ENCODE measurements at regions not wholly inside any gene's neighbourhood (a gene's known extent, or its start where the extent isn't known, plus 50 kb on each side); places are given as distances from the start of the nearest gene placed in this dataset.

- FAIRE-seq, result no peak
- no peak for DNase-seq (ENCODE audit: insufficient read length, low spot score)
- TF ChIP-seq TAF1 (IDR thresholded peaks at IDR 0.05; ENCODE audit: low read depth, low read length) (no peak), POLR2A (IDR thresholded peaks at IDR 0.05; ENCODE audit: low read depth, low read length) (no peak), SPI1 (IDR thresholded peaks at IDR 0.05; ENCODE audit: low read depth, low read length) (no peak), POLR2AphosphoS5 (IDR thresholded peaks at IDR 0.05; ENCODE audit: low read depth, low read length) (no peak), PAX5 (IDR thresholded peaks at IDR 0.05; ENCODE audit: insufficient read depth, low read length, severe bottlenecking) (no peak), POU2F2 (IDR thresholded peaks at IDR 0.05; ENCODE audit: low read depth, low read length) (no peak)
These were observed 161.8 kb downstream of the KCTD12 start for GRCh38 chr13:76724421-76724820.

- DNase-seq (ENCODE audit: insufficient read length, low spot score) (no peak), FAIRE-seq (peak; percentile 57)
- TF ChIP-seq PAX5 (IDR thresholded peaks at IDR 0.05; ENCODE audit: insufficient read depth, low read length, severe bottlenecking), result no peak
- no peak for TF ChIP-seq POLR2AphosphoS5 (IDR thresholded peaks at IDR 0.05; ENCODE audit: low read depth, low read length)
- no peak for TF ChIP-seq POLR2A (IDR thresholded peaks at IDR 0.05; ENCODE audit: low read depth, low read length)
- TF ChIP-seq POU2F2 (IDR thresholded peaks at IDR 0.05; ENCODE audit: low read depth, low read length), result no peak
- no peak for TF ChIP-seq TAF1 (IDR thresholded peaks at IDR 0.05; ENCODE audit: low read depth, low read length)
- TF ChIP-seq SPI1 (IDR thresholded peaks at IDR 0.05; ENCODE audit: low read depth, low read length), result no peak
These were observed 162.5 kb downstream of the KCTD12 start for GRCh38 chr13:76723551-76724232.

GRCh38 chr13:76722782-76723181 lies 163.4 kb downstream of the KCTD12 start:
- FAIRE-seq (no peak), DNase-seq (ENCODE audit: insufficient read length, low spot score) (no peak)
- TF ChIP-seq PAX5 (IDR thresholded peaks at IDR 0.05; ENCODE audit: insufficient read depth, low read length, severe bottlenecking) (no peak), TAF1 (IDR thresholded peaks at IDR 0.05; ENCODE audit: low read depth, low read length) (no peak), POLR2AphosphoS5 (IDR thresholded peaks at IDR 0.05; ENCODE audit: low read depth, low read length) (no peak), POLR2A (IDR thresholded peaks at IDR 0.05; ENCODE audit: low read depth, low read length) (no peak), SPI1 (IDR thresholded peaks at IDR 0.05; ENCODE audit: low read depth, low read length) (no peak), POU2F2 (IDR thresholded peaks at IDR 0.05; ENCODE audit: low read depth, low read length) (no peak)

GRCh38 chr13:76720821-76721220 lies 165.4 kb downstream of the KCTD12 start:
- no peak for FAIRE-seq
- DNase-seq (ENCODE audit: insufficient read length, low spot score), result no peak
- TF ChIP-seq TAF1 (IDR thresholded peaks at IDR 0.05; ENCODE audit: low read depth, low read length) (no peak), PAX5 (IDR thresholded peaks at IDR 0.05; ENCODE audit: insufficient read depth, low read length, severe bottlenecking) (no peak), POLR2A (IDR thresholded peaks at IDR 0.05; ENCODE audit: low read depth, low read length) (no peak), POLR2AphosphoS5 (IDR thresholded peaks at IDR 0.05; ENCODE audit: low read depth, low read length) (no peak), POU2F2 (IDR thresholded peaks at IDR 0.05; ENCODE audit: low read depth, low read length) (no peak), SPI1 (IDR thresholded peaks at IDR 0.05; ENCODE audit: low read depth, low read length) (no peak)

- TF ChIP-seq POLR2A (IDR thresholded peaks at IDR 0.05; ENCODE audit: low read depth, low read length) (no peak), TAF1 (IDR thresholded peaks at IDR 0.05; ENCODE audit: low read depth, low read length) (no peak), POU2F2 (IDR thresholded peaks at IDR 0.05; ENCODE audit: low read depth, low read length) (no peak), SPI1 (IDR thresholded peaks at IDR 0.05; ENCODE audit: low read depth, low read length) (no peak), PAX5 (IDR thresholded peaks at IDR 0.05; ENCODE audit: insufficient read depth, low read length, severe bottlenecking) (no peak), POLR2AphosphoS5 (IDR thresholded peaks at IDR 0.05; ENCODE audit: low read depth, low read length) (no peak)
- DNase-seq (ENCODE audit: insufficient read length, low spot score) (no peak), FAIRE-seq (no peak)
These were observed 165.8 kb downstream of the KCTD12 start for GRCh38 chr13:76720416-76720815.

- TF ChIP-seq SPI1 (IDR thresholded peaks at IDR 0.05; ENCODE audit: low read depth, low read length), result no peak
- no peak for TF ChIP-seq TAF1 (IDR thresholded peaks at IDR 0.05; ENCODE audit: low read depth, low read length)
- TF ChIP-seq POLR2AphosphoS5 (IDR thresholded peaks at IDR 0.05; ENCODE audit: low read depth, low read length), result no peak
- TF ChIP-seq POLR2A (IDR thresholded peaks at IDR 0.05; ENCODE audit: low read depth, low read length), result no peak
- no peak for TF ChIP-seq POU2F2 (IDR thresholded peaks at IDR 0.05; ENCODE audit: low read depth, low read length)
- TF ChIP-seq PAX5 (IDR thresholded peaks at IDR 0.05; ENCODE audit: insufficient read depth, low read length, severe bottlenecking), result no peak
- DNase-seq (ENCODE audit: insufficient read length, low spot score) (no peak), FAIRE-seq (no peak)
These were observed 166.2 kb downstream of the KCTD12 start for GRCh38 chr13:76719955-76720354.

GRCh38 chr13:76717092-76717491 lies 169.1 kb downstream of the KCTD12 start:
- TF ChIP-seq SPI1 (IDR thresholded peaks at IDR 0.05; ENCODE audit: low read depth, low read length) (no peak), POU2F2 (IDR thresholded peaks at IDR 0.05; ENCODE audit: low read depth, low read length) (no peak), POLR2AphosphoS5 (IDR thresholded peaks at IDR 0.05; ENCODE audit: low read depth, low read length) (no peak), TAF1 (IDR thresholded peaks at IDR 0.05; ENCODE audit: low read depth, low read length) (no peak), POLR2A (IDR thresholded peaks at IDR 0.05; ENCODE audit: low read depth, low read length) (no peak), PAX5 (IDR thresholded peaks at IDR 0.05; ENCODE audit: insufficient read depth, low read length, severe bottlenecking) (no peak)
- DNase-seq (ENCODE audit: insufficient read length, low spot score) (no peak), FAIRE-seq (no peak)

GRCh38 chr13:76715621-76716020 lies 170.6 kb downstream of the KCTD12 start:
- FAIRE-seq (no peak), DNase-seq (ENCODE audit: insufficient read length, low spot score) (no peak)
- no peak for TF ChIP-seq POU2F2 (IDR thresholded peaks at IDR 0.05; ENCODE audit: low read depth, low read length)
- no peak for TF ChIP-seq PAX5 (IDR thresholded peaks at IDR 0.05; ENCODE audit: insufficient read depth, low read length, severe bottlenecking)
- TF ChIP-seq TAF1 (IDR thresholded peaks at IDR 0.05; ENCODE audit: low read depth, low read length), result no peak
- TF ChIP-seq POLR2AphosphoS5 (IDR thresholded peaks at IDR 0.05; ENCODE audit: low read depth, low read length), result no peak
- no peak for TF ChIP-seq POLR2A (IDR thresholded peaks at IDR 0.05; ENCODE audit: low read depth, low read length)
- no peak for TF ChIP-seq SPI1 (IDR thresholded peaks at IDR 0.05; ENCODE audit: low read depth, low read length)

GRCh38 chr13:76715075-76715474 lies 171.1 kb downstream of the KCTD12 start:
- FAIRE-seq, result no peak
- TF ChIP-seq POU2F2 (IDR thresholded peaks at IDR 0.05; ENCODE audit: low read depth, low read length) (no peak), SPI1 (IDR thresholded peaks at IDR 0.05; ENCODE audit: low read depth, low read length) (no peak), POLR2A (IDR thresholded peaks at IDR 0.05; ENCODE audit: low read depth, low read length) (no peak), PAX5 (IDR thresholded peaks at IDR 0.05; ENCODE audit: insufficient read depth, low read length, severe bottlenecking) (no peak), TAF1 (IDR thresholded peaks at IDR 0.05; ENCODE audit: low read depth, low read length) (no peak), POLR2AphosphoS5 (IDR thresholded peaks at IDR 0.05; ENCODE audit: low read depth, low read length) (no peak)
- no peak for DNase-seq (ENCODE audit: insufficient read length, low spot score)
